Thyroid gland (tissue), 4 donors: ENCODE measurements at regions not wholly inside any gene's neighbourhood (a gene's known extent, or its start where the extent isn't known, plus 50 kb on each side); places are given as distances from the start of the nearest gene placed in this dataset.

ENCODE experiments used
- CTCF ChIP-seq, 6 experiments: fragments of 200-600 bp in 3 of 6; fragments of 450-650 bp in 3 of 6; sonication (generic) in 3 of 6; IDR thresholded peaks; one replicate each; pipeline ENCODE4 v1.5.1; 2016 to 2019; ENCODE audit warnings: antibody characterized with exemption in 6 of 6, mild to moderate bottlenecking in 2 of 6, inconsistent platforms in 1 of 6, moderate library complexity in 1 of 6
- POLR2A ChIP-seq, 2 donors: fragments of 450-650 bp; IDR thresholded peaks; one replicate each; pipeline ENCODE4 v1.6.1; 2017; ENCODE audit warnings: antibody characterized with exemption in 2 of 2, mild to moderate bottlenecking in 2 of 2, moderate library complexity in 1 of 2

- TF ChIP-seq CTCF (IDR thresholded peaks at IDR 0.05) (no peak), POLR2A (IDR thresholded peaks at IDR 0.05) (no peak)
Observed at GRCh38 chr15:37679627-37680026, 254.8 kb upstream of the TMCO5A start.
